PC-3 (cell line): ENCODE measurements at regions not wholly inside any gene's neighbourhood (a gene's known extent, or its start where the extent isn't known, plus 50 kb on each side); places are given as distances from the start of the nearest gene placed in this dataset.

ENCODE experiments used
- EZH2 ChIP-seq: fragments of 300-600 bp; sonication (generic); IDR thresholded peaks from one replicate; pipeline ENCODE4 v1.6.1; 2017; ENCODE audit warnings: antibody characterized with exemption, mild to moderate bottlenecking, low read length; ENCODE audit not compliant: unreplicated experiment
- EZH2phosphoT487 ChIP-seq: fragments of 300-600 bp; sonication (generic); IDR thresholded peaks from 2 replicates; pipeline ENCODE4 v1.6.1; 2018; ENCODE audit warnings: mild to moderate bottlenecking, antibody characterized with exemption, low read length, borderline replicate concordance
- TF ChIP-seq, protein P1 (sequence below): fragments of 300-600 bp; sonication (generic); conservative IDR thresholded peaks from 2 replicates; pipeline ENCODE4 v1.5.1; 2017; ENCODE audit warnings: antibody characterized with exemption, low read depth, mild to moderate bottlenecking, low read length

- TF ChIP-seq, protein P1, sequence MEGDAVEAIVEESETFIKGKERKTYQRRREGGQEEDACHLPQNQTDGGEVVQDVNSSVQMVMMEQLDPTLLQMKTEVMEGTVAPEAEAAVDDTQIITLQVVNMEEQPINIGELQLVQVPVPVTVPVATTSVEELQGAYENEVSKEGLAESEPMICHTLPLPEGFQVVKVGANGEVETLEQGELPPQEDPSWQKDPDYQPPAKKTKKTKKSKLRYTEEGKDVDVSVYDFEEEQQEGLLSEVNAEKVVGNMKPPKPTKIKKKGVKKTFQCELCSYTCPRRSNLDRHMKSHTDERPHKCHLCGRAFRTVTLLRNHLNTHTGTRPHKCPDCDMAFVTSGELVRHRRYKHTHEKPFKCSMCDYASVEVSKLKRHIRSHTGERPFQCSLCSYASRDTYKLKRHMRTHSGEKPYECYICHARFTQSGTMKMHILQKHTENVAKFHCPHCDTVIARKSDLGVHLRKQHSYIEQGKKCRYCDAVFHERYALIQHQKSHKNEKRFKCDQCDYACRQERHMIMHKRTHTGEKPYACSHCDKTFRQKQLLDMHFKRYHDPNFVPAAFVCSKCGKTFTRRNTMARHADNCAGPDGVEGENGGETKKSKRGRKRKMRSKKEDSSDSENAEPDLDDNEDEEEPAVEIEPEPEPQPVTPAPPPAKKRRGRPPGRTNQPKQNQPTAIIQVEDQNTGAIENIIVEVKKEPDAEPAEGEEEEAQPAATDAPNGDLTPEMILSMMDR, result no peak
- no peak for TF ChIP-seq EZH2
- TF ChIP-seq EZH2phosphoT487, result no peak
Measured at GRCh38 chr3:1661839-1662238, 436.8 kb upstream of the CNTN4 start.
